Caco-2 (cell line): ENCODE measurements at regions not wholly inside any gene's neighbourhood (a gene's known extent, or its start where the extent isn't known, plus 50 kb on each side); places are given as distances from the start of the nearest gene placed in this dataset.

ENCODE experiments used
- BruUV-seq: library from RNA; stranded (reverse); fragments of 400-500 nt; replicated peaks from 2 replicates; lab custom pipeline; 2021; lab: Mats Ljungman, UMichigan
- CTCF ChIA-PET: fragments of 300-600 bp; sonication (Branson Sonifier 250); formaldehyde crosslinking; loops from one replicate; lab custom pipeline; 2022; ENCODE audit warnings: antibody characterized with exemption; lab: Charles Lee
- POLR2A ChIA-PET: fragments of 300-600 bp; sonication (Branson Sonifier 250); formaldehyde crosslinking; loops from one replicate; lab custom pipeline; 2022; ENCODE audit warnings: antibody characterized with exemption; lab: Charles Lee
- DNase-seq, 2 experiments: peaks; one replicate each; pipeline versions ENCODE4 v3.0.0 to v3.0.0-alpha.2; 2020 to 2022
- H3K27me3 ChIP-seq: replicated peaks from 2 replicates; pipeline ENCODE4 v1.6.0; 2011; ENCODE audit warnings: low read length; ENCODE audit not compliant: control insufficient read depth, insufficient read depth
- H3K36me3 ChIP-seq: 2 replicates; pipeline ENCODE4 v1.5.1; 2011; ENCODE audit warnings: low read length; ENCODE audit not compliant: control insufficient read depth, insufficient read depth
- H3K4me1 ChIP-seq: fragments of 250-450 bp; sonication (Bioruptor Pico); 2 replicates; pipeline ENCODE4 v1.5.1; 2020; ENCODE audit warnings: mild to moderate bottlenecking
- H3K4me3 ChIP-seq: 2 replicates; pipeline ENCODE4 v1.5.1; 2011; ENCODE audit warnings: low read depth, mild to moderate bottlenecking, control low read depth, low read length
- H3K9me3 ChIP-seq: fragments of 250-450 bp; sonication (Bioruptor Pico); 2 replicates; pipeline ENCODE4 v1.5.1; 2020; ENCODE audit warnings: mild to moderate bottlenecking, moderate library complexity
- H3K27ac Mint-ChIP-seq: one replicate; pipeline ENCODE4 v1.8.0; 2022; ENCODE audit warnings: mixed read lengths; ENCODE audit not compliant: unreplicated experiment
- H3K27me3 Mint-ChIP-seq: one replicate; pipeline ENCODE4 v1.8.0; 2022; ENCODE audit warnings: mixed read lengths; ENCODE audit not compliant: insufficient read depth, unreplicated experiment
- H3K36me3 Mint-ChIP-seq: one replicate; pipeline ENCODE4 v1.8.0; 2022; ENCODE audit warnings: mild to moderate bottlenecking, mixed read lengths; ENCODE audit not compliant: insufficient read depth, unreplicated experiment
- H3K4me1 Mint-ChIP-seq: one replicate; pipeline ENCODE4 v1.8.0; 2022; ENCODE audit warnings: low read depth, mixed read lengths; ENCODE audit not compliant: unreplicated experiment
- H3K4me3 Mint-ChIP-seq: one replicate; pipeline ENCODE4 v1.8.0; 2022; ENCODE audit warnings: mild to moderate bottlenecking, moderate library complexity, mixed read lengths; ENCODE audit not compliant: unreplicated experiment
- H3K9me3 Mint-ChIP-seq: one replicate; pipeline ENCODE4 v1.8.0; 2022; ENCODE audit warnings: mixed read lengths; ENCODE audit not compliant: unreplicated experiment
- intact Hi-C: fragments of 100-400 bp; cut with micrococcal nuclease; formaldehyde crosslinking; loops from one replicate; pipeline ENCODE4 v1.10.0; 2022; ENCODE audit not compliant: unreplicated experiment
- TF ChIP-seq, protein P1 (sequence below), 2 experiments: fragments of 200-600 bp in 1 of 2; IDR thresholded peaks; 1 replicate in 1 of 2; 2 replicates in 1 of 2; pipeline versions ENCODE4 v1.5.1 to v1.8.0; 2011 to 2022; ENCODE audit warnings: antibody characterized with exemption in 1 of 2, control low read depth in 1 of 2, inconsistent platforms in 1 of 2, low read depth in 1 of 2, low read length in 1 of 2, mild to moderate bottlenecking in 1 of 2, moderate library complexity in 1 of 2; ENCODE audit not compliant: insufficient read depth in 1 of 2, severe bottlenecking in 1 of 2, unreplicated experiment in 1 of 2

DNA sequence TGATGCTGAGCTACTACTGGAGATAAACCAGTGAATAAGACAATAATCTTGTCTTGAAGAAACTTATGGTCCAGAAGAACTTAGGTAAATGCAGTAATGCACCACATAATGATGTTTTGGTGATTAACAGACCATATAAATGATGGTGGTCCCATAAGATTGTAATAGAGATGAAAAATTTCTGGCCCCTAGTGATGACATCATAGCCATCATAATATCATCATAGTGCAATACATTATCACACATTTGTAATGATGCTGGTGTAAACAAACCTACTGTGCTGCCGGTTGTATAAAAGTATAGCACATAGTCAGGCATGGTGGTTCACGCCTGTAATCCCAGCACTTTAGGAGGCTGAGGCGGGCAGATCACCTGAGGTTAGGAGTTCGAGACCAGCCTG lies 846.8 kb downstream of the FSTL5 start:
- Mint-ChIP-seq H3K27ac (no peak overlapping the region), H3K36me3 (no peaks in the 10 kb centered on the region), H3K4me3 (no peak overlapping the region), H3K4me1 (no peaks in the 10 kb centered on the region), H3K27me3 (no peaks in the 10 kb centered on the region), H3K9me3 (no peaks in the 10 kb centered on the region)
- no peak for DNase-seq
- ChIA-PET POLR2A (no interaction called here), CTCF (no interaction called here)
- Histone ChIP-seq H3K4me3 (no peak overlapping the region), H3K36me3 (no peaks in the 10 kb centered on the region), H3K4me1 (no peaks in the 10 kb centered on the region), H3K27me3 (no peaks in the 10 kb centered on the region), H3K9me3 (no peaks in the 10 kb centered on the region)
- intact Hi-C loops = no loop called here
- TF ChIP-seq, protein P1, sequence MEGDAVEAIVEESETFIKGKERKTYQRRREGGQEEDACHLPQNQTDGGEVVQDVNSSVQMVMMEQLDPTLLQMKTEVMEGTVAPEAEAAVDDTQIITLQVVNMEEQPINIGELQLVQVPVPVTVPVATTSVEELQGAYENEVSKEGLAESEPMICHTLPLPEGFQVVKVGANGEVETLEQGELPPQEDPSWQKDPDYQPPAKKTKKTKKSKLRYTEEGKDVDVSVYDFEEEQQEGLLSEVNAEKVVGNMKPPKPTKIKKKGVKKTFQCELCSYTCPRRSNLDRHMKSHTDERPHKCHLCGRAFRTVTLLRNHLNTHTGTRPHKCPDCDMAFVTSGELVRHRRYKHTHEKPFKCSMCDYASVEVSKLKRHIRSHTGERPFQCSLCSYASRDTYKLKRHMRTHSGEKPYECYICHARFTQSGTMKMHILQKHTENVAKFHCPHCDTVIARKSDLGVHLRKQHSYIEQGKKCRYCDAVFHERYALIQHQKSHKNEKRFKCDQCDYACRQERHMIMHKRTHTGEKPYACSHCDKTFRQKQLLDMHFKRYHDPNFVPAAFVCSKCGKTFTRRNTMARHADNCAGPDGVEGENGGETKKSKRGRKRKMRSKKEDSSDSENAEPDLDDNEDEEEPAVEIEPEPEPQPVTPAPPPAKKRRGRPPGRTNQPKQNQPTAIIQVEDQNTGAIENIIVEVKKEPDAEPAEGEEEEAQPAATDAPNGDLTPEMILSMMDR (IDR thresholded peaks at IDR 0.05; ENCODE audit: insufficient read depth in 1 of 2, low read depth in 1 of 2, low read length in 1 of 2, severe bottlenecking in 1 of 2, unreplicated experiment in 1 of 2) = no peak
- no TSS peak for BruUV-seq

DNA sequence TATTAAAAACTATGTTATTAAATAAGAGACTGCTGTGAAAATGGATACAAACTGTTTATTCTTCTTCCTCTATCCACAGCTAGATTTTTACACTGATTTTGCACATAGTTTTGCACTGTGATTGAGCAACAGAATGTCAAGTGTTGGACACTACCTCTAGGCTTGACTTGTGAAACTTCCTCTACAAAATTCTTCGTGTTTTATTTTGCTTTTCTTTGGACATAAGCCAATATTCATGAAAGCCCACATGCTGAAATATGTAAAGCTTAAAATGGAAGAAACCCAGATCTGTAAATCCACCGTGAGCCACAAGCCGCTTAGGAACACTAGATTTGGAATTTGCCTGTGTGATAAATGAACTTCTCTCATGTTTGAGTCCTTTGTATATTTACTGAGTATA lies 849.4 kb downstream of the FSTL5 start:
- no peak for DNase-seq
- no peaks in the 10 kb centered on the region for H3K9me3 Mint-ChIP-seq
- no peak overlapping the region for H3K27ac Mint-ChIP-seq
- no peaks in the 10 kb centered on the region for H3K27me3 Mint-ChIP-seq
- ChIA-PET POLR2A (no interaction called here), CTCF (no interaction called here)
- no peaks in the 10 kb centered on the region for H3K36me3 Mint-ChIP-seq
- TF ChIP-seq, protein P1 (IDR thresholded peaks at IDR 0.05; ENCODE audit: insufficient read depth in 1 of 2, low read depth in 1 of 2, low read length in 1 of 2, severe bottlenecking in 1 of 2, unreplicated experiment in 1 of 2) = no peak
- BruUV-seq = no TSS peak
- Histone ChIP-seq H3K27me3 (no peaks in the 10 kb centered on the region), H3K4me3 (no peak overlapping the region), H3K4me1 (no peaks in the 10 kb centered on the region), H3K9me3 (no peaks in the 10 kb centered on the region), H3K36me3 (no peaks in the 10 kb centered on the region)
- intact Hi-C loops = no loop called here
- no peak overlapping the region for H3K4me3 Mint-ChIP-seq
- no peaks in the 10 kb centered on the region for H3K4me1 Mint-ChIP-seq

DNA sequence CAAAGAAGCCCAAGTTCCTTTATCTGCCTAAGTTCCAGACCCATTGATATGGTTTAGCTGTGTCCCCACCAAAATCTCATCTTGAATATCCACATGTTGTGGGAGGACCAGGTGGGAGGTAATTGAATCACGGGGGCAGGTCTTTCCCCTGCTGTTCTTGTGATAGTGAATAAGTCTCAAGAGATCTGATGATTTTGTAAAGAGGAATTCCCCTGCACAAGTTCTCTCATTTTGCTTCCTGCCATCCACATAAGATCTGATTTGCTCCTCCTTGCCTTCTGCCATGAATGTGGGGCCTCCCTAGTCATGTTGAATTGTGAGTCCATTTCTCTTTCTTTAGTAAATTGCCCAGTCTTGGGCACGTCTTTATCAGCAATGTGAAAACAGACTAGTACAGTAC lies 860.2 kb downstream of the FSTL5 start:
- H3K4me3 Mint-ChIP-seq = no peak overlapping the region
- no peaks in the 10 kb centered on the region for H3K27me3 Mint-ChIP-seq
- Histone ChIP-seq H3K9me3 (no peaks in the 10 kb centered on the region), H3K36me3 (no peaks in the 10 kb centered on the region), H3K27me3 (no peaks in the 10 kb centered on the region), H3K4me1 (no peaks in the 10 kb centered on the region), H3K4me3 (no peak overlapping the region)
- POLR2A ChIA-PET = no interaction called here
- H3K4me1 Mint-ChIP-seq = no peaks in the 10 kb centered on the region
- intact Hi-C loops = no loop called here
- CTCF ChIA-PET = no interaction called here
- TF ChIP-seq, protein P1 (IDR thresholded peaks at IDR 0.05; ENCODE audit: insufficient read depth in 1 of 2, low read depth in 1 of 2, low read length in 1 of 2, severe bottlenecking in 1 of 2, unreplicated experiment in 1 of 2) = no peak
- no peak overlapping the region for H3K27ac Mint-ChIP-seq
- DNase-seq = no peak
- no peaks in the 10 kb centered on the region for H3K9me3 Mint-ChIP-seq
- no peaks in the 10 kb centered on the region for H3K36me3 Mint-ChIP-seq
- no TSS peak for BruUV-seq
